WTC11 (cell line): ENCODE measurements at regions not wholly inside any gene's neighbourhood (a gene's known extent, or its start where the extent isn't known, plus 50 kb on each side); places are given as distances from the start of the nearest gene placed in this dataset.

Experiments used
- ATAC-seq: fragments of 200-7000 bp; cut with Tn5 transposase; 2 replicates; pipeline ENCODE4 v1.10.0; 2021; ENCODE audit warnings: mild to moderate bottlenecking, moderate library complexity
- CTCF ChIA-PET: fragments of 300-600 bp; sonication (Branson Sonifier 250); formaldehyde crosslinking; loops from one replicate; lab custom pipeline; 2021; ENCODE audit warnings: antibody characterized with exemption; lab: Charles Lee
- POLR2A ChIA-PET: fragments of 350-600 bp; sonication (Branson Sonifier 250); formaldehyde crosslinking; loops from one replicate; lab custom pipeline; 2021; ENCODE audit warnings: antibody characterized with exemption; lab: Charles Lee
- DNase-seq: peaks from one replicate; pipeline ENCODE4 v3.0.0; 2021; ENCODE audit warnings: low spot score
- H3K27ac Mint-ChIP-seq: 2 replicates; pipeline ENCODE4 v1.8.0; 2021; ENCODE audit warnings: mixed read lengths
- H3K27me3 Mint-ChIP-seq: 2 replicates; pipeline ENCODE4 v1.8.0; 2021; ENCODE audit warnings: low read depth, mild to moderate bottlenecking, moderate library complexity, mixed read lengths
- H3K36me3 Mint-ChIP-seq: 2 replicates; pipeline ENCODE4 v1.8.0; 2021; ENCODE audit warnings: mixed read lengths
- H3K4me1 Mint-ChIP-seq: 2 replicates; pipeline ENCODE4 v1.8.0; 2022; ENCODE audit warnings: mixed read lengths
- H3K4me3 Mint-ChIP-seq: 2 replicates; pipeline ENCODE4 v1.8.0; 2021; ENCODE audit warnings: mild to moderate bottlenecking, moderate library complexity, mixed read lengths
- H3K9me3 Mint-ChIP-seq: 2 replicates; pipeline ENCODE4 v1.8.0; 2021; ENCODE audit warnings: mixed read lengths
- ATF6 ChIP-seq: sonication (generic); formaldehyde crosslinking; IDR thresholded peaks from 2 replicates; pipeline ENCODE4 v1.8.1; 2023; ENCODE audit warnings: mild to moderate bottlenecking, missing genetic modification reagents
- CREB1 ChIP-seq: sonication (generic); formaldehyde crosslinking; IDR thresholded peaks from 2 replicates; pipeline ENCODE4 v1.8.0; 2023; ENCODE audit warnings: mild to moderate bottlenecking, missing genetic modification reagents
- E2F4 ChIP-seq: sonication (generic); formaldehyde crosslinking; IDR thresholded peaks from 2 replicates; pipeline ENCODE4 v1.8.1; 2022; ENCODE audit warnings: low read depth, mild to moderate bottlenecking, moderate library complexity, missing genetic modification reagents, borderline replicate concordance
- E2F5 ChIP-seq: sonication (generic); formaldehyde crosslinking; IDR thresholded peaks from 2 replicates; pipeline ENCODE4 v1.8.1; 2022; ENCODE audit warnings: mild to moderate bottlenecking, moderate library complexity, missing genetic modification reagents
- ELF4 ChIP-seq: sonication (generic); formaldehyde crosslinking; IDR thresholded peaks from 2 replicates; pipeline ENCODE4 v1.8.1; 2022; ENCODE audit warnings: low read depth, mild to moderate bottlenecking, moderate library complexity, missing genetic modification reagents
- ESRRA ChIP-seq: sonication (generic); formaldehyde crosslinking; IDR thresholded peaks from 2 replicates; pipeline ENCODE4 v1.8.1; 2022; ENCODE audit warnings: mild to moderate bottlenecking, missing genetic modification reagents, borderline replicate concordance
- GRHL2 ChIP-seq: fragments of 250-450 bp; sonication (Bioruptor Pico); IDR thresholded peaks from 2 replicates; pipeline ENCODE4 v1.8.0; 2022; ENCODE audit warnings: mild to moderate bottlenecking, moderate library complexity; ENCODE audit not compliant: insufficient replicate concordance, severe bottlenecking
- GTF2I ChIP-seq: fragments of 250-450 bp; sonication (Bioruptor Pico); conservative IDR thresholded peaks from 2 replicates; pipeline ENCODE4 v1.4.0; 2021; ENCODE audit warnings: mild to moderate bottlenecking
- HMGA2 ChIP-seq: fragments of 250-450 bp; sonication (Bioruptor Pico); IDR thresholded peaks from 2 replicates; pipeline ENCODE4 v1.4.0; 2021; ENCODE audit warnings: mild to moderate bottlenecking, moderate library complexity
- MYBL2 ChIP-seq: sonication (generic); formaldehyde crosslinking; IDR thresholded peaks from 2 replicates; pipeline ENCODE4 v1.8.1; 2023; ENCODE audit warnings: mild to moderate bottlenecking, moderate library complexity, missing genetic modification reagents
- RELA ChIP-seq: sonication (generic); formaldehyde crosslinking; IDR thresholded peaks from 2 replicates; pipeline ENCODE4 v1.8.1; 2022; ENCODE audit warnings: missing genetic modification reagents, mild to moderate bottlenecking, borderline replicate concordance
- TEAD4 ChIP-seq: sonication (generic); formaldehyde crosslinking; IDR thresholded peaks from 2 replicates; pipeline ENCODE4 v1.8.0; 2022; ENCODE audit warnings: mild to moderate bottlenecking, missing genetic modification reagents
- ZNF138 ChIP-seq: sonication (generic); formaldehyde crosslinking; conservative IDR thresholded peaks from 2 replicates; pipeline ENCODE4 v1.8.1; 2022; ENCODE audit warnings: mild to moderate bottlenecking, moderate library complexity, missing genetic modification reagents
- ZNF232 ChIP-seq: sonication (generic); formaldehyde crosslinking; IDR thresholded peaks from 2 replicates; pipeline ENCODE4 v1.8.0; 2022; ENCODE audit warnings: mild to moderate bottlenecking, missing genetic modification reagents
- ZNF416 ChIP-seq: fragments of 250-450 bp; sonication (Bioruptor Pico); IDR thresholded peaks from 2 replicates; pipeline ENCODE4 v1.9.0; 2021; ENCODE audit warnings: mild to moderate bottlenecking, inconsistent platforms
- TF ChIP-seq, protein P1 (sequence below): sonication (generic); formaldehyde crosslinking; IDR thresholded peaks from 2 replicates; pipeline ENCODE4 v1.8.1; 2023; ENCODE audit warnings: mild to moderate bottlenecking, missing genetic modification reagents, moderate library complexity
- TF ChIP-seq, protein P2 (sequence below): sonication (generic); formaldehyde crosslinking; IDR thresholded peaks from 2 replicates; pipeline ENCODE4 v1.8.1; 2023; ENCODE audit warnings: mild to moderate bottlenecking, missing genetic modification reagents, moderate library complexity
- TF ChIP-seq, protein P3 (sequence below): fragments of 250-450 bp; sonication (Bioruptor Pico); IDR thresholded peaks from 2 replicates; pipeline ENCODE4 v2.1.2; 2022; ENCODE audit warnings: mild to moderate bottlenecking, moderate library complexity
- TF ChIP-seq, protein P4 (sequence below): fragments of 250-450 bp; sonication (Bioruptor Pico); IDR thresholded peaks from 2 replicates; pipeline ENCODE4 v1.9.0; 2021; ENCODE audit warnings: mild to moderate bottlenecking
- TF ChIP-seq, protein P5 (sequence below): sonication (generic); formaldehyde crosslinking; conservative IDR thresholded peaks from 2 replicates; pipeline ENCODE4 v1.8.1; 2022; ENCODE audit warnings: mild to moderate bottlenecking, missing genetic modification reagents

DNA sequence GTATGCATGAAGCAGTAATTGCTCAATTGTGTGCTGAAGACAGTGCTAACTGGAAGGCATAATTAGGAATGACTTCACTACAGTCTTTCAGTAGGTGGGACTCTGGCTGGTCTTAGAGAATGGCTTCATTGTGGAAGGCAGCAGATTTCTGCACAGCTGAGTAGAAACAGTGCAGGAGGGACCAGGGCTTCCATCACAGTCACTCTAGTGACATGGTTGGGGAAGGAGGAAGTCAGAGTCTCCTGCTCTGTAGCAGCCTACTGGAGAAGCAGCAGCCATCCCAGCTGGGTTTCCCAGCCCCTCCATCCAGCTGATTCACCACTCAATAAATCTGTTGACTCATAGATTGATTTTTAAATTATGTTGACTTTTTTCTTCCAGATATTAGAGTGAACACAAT is 80.6 kb upstream of the DBX2 start:
- ATAC-seq: no peak
- Mint-ChIP-seq H3K27ac (no peak overlapping the region), H3K27me3 (peaks cover 10% of the 10 kb centered on the region), H3K36me3 (no peaks in the 10 kb centered on the region), H3K9me3 (peaks cover 9% of the 10 kb centered on the region), H3K4me3 (no peak overlapping the region), H3K4me1 (peaks cover 12% of the 10 kb centered on the region)
- TF ChIP-seq GRHL2: no peak
- TF ChIP-seq, protein P1, sequence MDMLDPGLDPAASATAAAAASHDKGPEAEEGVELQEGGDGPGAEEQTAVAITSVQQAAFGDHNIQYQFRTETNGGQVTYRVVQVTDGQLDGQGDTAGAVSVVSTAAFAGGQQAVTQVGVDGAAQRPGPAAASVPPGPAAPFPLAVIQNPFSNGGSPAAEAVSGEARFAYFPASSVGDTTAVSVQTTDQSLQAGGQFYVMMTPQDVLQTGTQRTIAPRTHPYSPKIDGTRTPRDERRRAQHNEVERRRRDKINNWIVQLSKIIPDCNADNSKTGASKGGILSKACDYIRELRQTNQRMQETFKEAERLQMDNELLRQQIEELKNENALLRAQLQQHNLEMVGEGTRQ (CRISPR knock-in tag): no peak
- TF ChIP-seq, protein P2, sequence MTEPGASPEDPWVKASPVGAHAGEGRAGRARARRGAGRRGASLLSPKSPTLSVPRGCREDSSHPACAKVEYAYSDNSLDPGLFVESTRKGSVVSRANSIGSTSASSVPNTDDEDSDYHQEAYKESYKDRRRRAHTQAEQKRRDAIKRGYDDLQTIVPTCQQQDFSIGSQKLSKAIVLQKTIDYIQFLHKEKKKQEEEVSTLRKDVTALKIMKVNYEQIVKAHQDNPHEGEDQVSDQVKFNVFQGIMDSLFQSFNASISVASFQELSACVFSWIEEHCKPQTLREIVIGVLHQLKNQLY (CRISPR knock-in tag): no peak
- no peak for TF ChIP-seq ATF6 (CRISPR knock-in tag)
- ChIA-PET CTCF (interaction anchor here (0.9 kb wide), 1 partner anchor 183 kb away, joined by 3 read pairs; no protein-coding TSS in a partner anchor), POLR2A (interaction anchor here (0.7 kb wide), 1 partner anchor 103 kb away, joined by 3 read pairs; no protein-coding TSS in a partner anchor)
- no peak for DNase-seq

DNA sequence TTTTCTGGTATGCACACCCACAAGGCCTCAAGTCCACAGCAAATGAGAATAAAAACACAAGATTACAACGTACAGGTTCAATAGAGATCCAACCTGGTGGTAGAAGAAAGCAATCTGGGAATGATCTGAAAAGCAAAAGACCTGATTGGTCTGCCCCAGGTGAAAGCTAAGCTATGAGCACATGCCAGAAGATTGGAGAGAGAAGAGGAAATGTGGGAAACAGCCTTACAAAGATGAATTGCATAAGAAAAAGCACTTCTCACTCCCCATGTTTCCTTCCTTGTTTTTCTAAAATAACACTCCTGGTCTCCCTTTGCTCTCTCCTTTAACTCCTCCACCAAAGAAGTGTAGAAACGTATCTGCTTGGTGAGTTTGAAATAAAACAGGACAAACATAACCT is 77.3 kb upstream of the ANO6 start:
- Mint-ChIP-seq H3K27me3 (peaks cover 25% of the 10 kb centered on the region), H3K36me3 (no peaks in the 10 kb centered on the region), H3K4me1 (peaks cover 11% of the 10 kb centered on the region), H3K4me3 (no peak overlapping the region), H3K9me3 (peaks cover 7% of the 10 kb centered on the region), H3K27ac (no peak overlapping the region)
- ChIA-PET CTCF (interaction anchor here (1.0 kb wide), 1 partner anchor 166 kb away, joined by 3 read pairs; no protein-coding TSS in a partner anchor), POLR2A (no interaction called here)
- TF ChIP-seq CREB1 (CRISPR knock-in tag): no peak
- no peak for TF ChIP-seq ELF4 (CRISPR knock-in tag)
- TF ChIP-seq RELA: no peak
- TF ChIP-seq, protein P1 (CRISPR knock-in tag): no peak
- TF ChIP-seq, protein P3, sequence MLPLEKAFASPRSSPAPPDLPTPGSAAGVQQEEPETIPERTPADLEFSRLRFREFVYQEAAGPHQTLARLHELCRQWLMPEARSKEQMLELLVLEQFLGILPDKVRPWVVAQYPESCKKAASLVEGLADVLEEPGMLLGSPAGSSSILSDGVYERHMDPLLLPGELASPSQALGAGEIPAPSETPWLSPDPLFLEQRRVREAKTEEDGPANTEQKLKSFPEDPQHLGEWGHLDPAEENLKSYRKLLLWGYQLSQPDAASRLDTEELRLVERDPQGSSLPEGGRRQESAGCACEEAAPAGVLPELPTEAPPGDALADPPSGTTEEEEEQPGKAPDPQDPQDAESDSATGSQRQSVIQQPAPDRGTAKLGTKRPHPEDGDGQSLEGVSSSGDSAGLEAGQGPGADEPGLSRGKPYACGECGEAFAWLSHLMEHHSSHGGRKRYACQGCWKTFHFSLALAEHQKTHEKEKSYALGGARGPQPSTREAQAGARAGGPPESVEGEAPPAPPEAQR (CRISPR knock-in tag): no peak
- TF ChIP-seq, protein P4, sequence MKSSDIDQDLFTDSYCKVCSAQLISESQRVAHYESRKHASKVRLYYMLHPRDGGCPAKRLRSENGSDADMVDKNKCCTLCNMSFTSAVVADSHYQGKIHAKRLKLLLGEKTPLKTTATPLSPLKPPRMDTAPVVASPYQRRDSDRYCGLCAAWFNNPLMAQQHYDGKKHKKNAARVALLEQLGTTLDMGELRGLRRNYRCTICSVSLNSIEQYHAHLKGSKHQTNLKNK (CRISPR knock-in tag): no peak
- TF ChIP-seq MYBL2 (CRISPR knock-in tag): no peak
- TF ChIP-seq GTF2I (CRISPR knock-in tag): no peak
- TF ChIP-seq ATF6 (CRISPR knock-in tag): no peak
- TF ChIP-seq, protein P5, sequence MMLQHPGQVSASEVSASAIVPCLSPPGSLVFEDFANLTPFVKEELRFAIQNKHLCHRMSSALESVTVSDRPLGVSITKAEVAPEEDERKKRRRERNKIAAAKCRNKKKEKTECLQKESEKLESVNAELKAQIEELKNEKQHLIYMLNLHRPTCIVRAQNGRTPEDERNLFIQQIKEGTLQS (CRISPR knock-in tag): no peak
- DNase-seq: no peak
- ATAC-seq: peak; percentile 39

- peaks cover 30% of the 10 kb centered on the region for H3K9me3 Mint-ChIP-seq
- no peak for ATAC-seq
- CTCF ChIA-PET: no interaction called here
- TF ChIP-seq ESRRA (CRISPR knock-in tag) (no peak), ZNF416 (CRISPR knock-in tag) (no peak), ZNF232 (CRISPR knock-in tag) (no peak), ZNF138 (CRISPR knock-in tag) (no peak), HMGA2 (no peak), TEAD4 (CRISPR knock-in tag) (no peak), E2F5 (CRISPR knock-in tag) (no peak), MYBL2 (CRISPR knock-in tag) (no peak), E2F4 (CRISPR knock-in tag) (no peak)
- TF ChIP-seq, protein P2 (CRISPR knock-in tag): no peak
Observed at GRCh38 chr12:45148006-45148405, 67.9 kb upstream of the ANO6 start.

More at GRCh38 chr12:45148006-45148405, 67.9 kb upstream of the ANO6 start:
- H3K4me1 Mint-ChIP-seq: no peaks in the 10 kb centered on the region
- H3K4me3 Mint-ChIP-seq: no peak overlapping the region
- no peak overlapping the region for H3K27ac Mint-ChIP-seq
- POLR2A ChIA-PET: no interaction called here
- DNase-seq: no peak
- peaks cover 7% of the 10 kb centered on the region for H3K36me3 Mint-ChIP-seq
- H3K27me3 Mint-ChIP-seq: peaks cover 44% of the 10 kb centered on the region
